ENCODE measurements at regions not wholly inside any gene's neighbourhood (a gene's known extent, or its start where the extent isn't known, plus 50 kb on each side); places are given as distances from the start of the nearest gene placed in this dataset.

- DNase-seq (no peak), ATAC-seq (no peak), FAIRE-seq (no peak)
- no peak for TF ChIP-seq CTCF (IDR thresholded peaks at IDR 0.05)
- H3K27ac ChIP-seq, result no peak overlapping the region
- H3K36me3 ChIP-seq, result no peaks in the 10 kb centered on the region
- no peak overlapping the region for H3K4me3 ChIP-seq
- H3K27me3 ChIP-seq, result no peaks in the 10 kb centered on the region
- H3K9me3 ChIP-seq, result no peaks in the 10 kb centered on the region
- intact Hi-C loops (cut with DNase I), result no loop called here
- H3K4me1 ChIP-seq, result no peaks in the 10 kb centered on the region
Measured at GRCh38 chr7:109864230-109864629, 1226.7 kb upstream of the LRRN3 start.

- DNase-seq (no peak), FAIRE-seq (no peak), ATAC-seq (no peak)
- Histone ChIP-seq H3K36me3 (no peaks in the 10 kb centered on the region), H3K27ac (no peak overlapping the region), H3K27me3 (no peaks in the 10 kb centered on the region), H3K9me3 (no peaks in the 10 kb centered on the region), H3K4me3 (no peak overlapping the region), H3K4me1 (no peaks in the 10 kb centered on the region)
- WGBS, 2 donors, result 15 to 35% methylated on average over 1 of the region's 1 CpG
- TF ChIP-seq CTCF (IDR thresholded peaks at IDR 0.05), result no peak
- intact Hi-C loops (cut with DNase I), result no loop called here
Measured at GRCh38 chr7:109868215-109868860, 1222.6 kb upstream of the LRRN3 start.

- WGBS, 2 donors, result 60 to 67% methylated on average over 4 of the region's 4 CpGs
- Histone ChIP-seq H3K27me3 (no peaks in the 10 kb centered on the region), H3K27ac (no peak overlapping the region), H3K9me3 (no peaks in the 10 kb centered on the region), H3K4me1 (no peaks in the 10 kb centered on the region), H3K36me3 (no peaks in the 10 kb centered on the region), H3K4me3 (no peak overlapping the region)
- FAIRE-seq, result no peak
- ATAC-seq, result peak in 2 of 4 donors; percentile 25 to 45
- no peak for TF ChIP-seq CTCF (IDR thresholded peaks at IDR 0.05)
- intact Hi-C loops (cut with DNase I), result no loop called here
- DNase-seq, result peak in 1 of 6 donors; percentile 14
Measured at GRCh38 chr7:109873296-109873695, 1217.6 kb upstream of the LRRN3 start.

GRCh38 chr7:109879287-109879828 is 1211.6 kb upstream of the LRRN3 start:
- intact Hi-C loops (cut with DNase I), result no loop called here

More at GRCh38 chr7:109879287-109879828, 1211.6 kb upstream of the LRRN3 start:
- WGBS, 2 donors, result 29 to 39% methylated on average over 4 of the region's 4 CpGs
- ATAC-seq (no peak), DNase-seq (no peak), FAIRE-seq (no peak)
- Histone ChIP-seq H3K27ac (no peak overlapping the region), H3K4me1 (no peaks in the 10 kb centered on the region), H3K36me3 (no peaks in the 10 kb centered on the region), H3K27me3 (no peaks in the 10 kb centered on the region), H3K4me3 (no peak overlapping the region), H3K9me3 (no peaks in the 10 kb centered on the region)
- TF ChIP-seq CTCF (IDR thresholded peaks at IDR 0.05), result no peak

All from pancreas (tissue), 10 donors.